SK-N-SH treated with all-trans-retinoic acid at 6 μM for 48 hours (cell line): ENCODE measurements at regions not wholly inside any gene's neighbourhood (a gene's known extent, or its start where the extent isn't known, plus 50 kb on each side); places are given as distances from the start of the nearest gene placed in this dataset.
A peak's percentile ranks its signal among the peaks of the same experiment; 100 is the strongest.

Experiments
- GLIS3 ChIP-seq: fragments of 250-450 bp; sonication (Bioruptor Pico); IDR thresholded peaks from 2 replicates; pipeline ENCODE4 v1.5.0; 2020; ENCODE audit warnings: mild to moderate bottlenecking, moderate library complexity
- TCF4 ChIP-seq: fragments of 250-450 bp; sonication (Bioruptor Pico); IDR thresholded peaks from 2 replicates; pipeline ENCODE4 v1.8.0; 2021; ENCODE audit warnings: mild to moderate bottlenecking, moderate library complexity, borderline replicate concordance
- ZC3H10 ChIP-seq: fragments of 250-450 bp; sonication (Bioruptor Pico); IDR thresholded peaks from 2 replicates; pipeline ENCODE4 v1.5.1; 2021; ENCODE audit warnings: mild to moderate bottlenecking, moderate library complexity

DNA sequence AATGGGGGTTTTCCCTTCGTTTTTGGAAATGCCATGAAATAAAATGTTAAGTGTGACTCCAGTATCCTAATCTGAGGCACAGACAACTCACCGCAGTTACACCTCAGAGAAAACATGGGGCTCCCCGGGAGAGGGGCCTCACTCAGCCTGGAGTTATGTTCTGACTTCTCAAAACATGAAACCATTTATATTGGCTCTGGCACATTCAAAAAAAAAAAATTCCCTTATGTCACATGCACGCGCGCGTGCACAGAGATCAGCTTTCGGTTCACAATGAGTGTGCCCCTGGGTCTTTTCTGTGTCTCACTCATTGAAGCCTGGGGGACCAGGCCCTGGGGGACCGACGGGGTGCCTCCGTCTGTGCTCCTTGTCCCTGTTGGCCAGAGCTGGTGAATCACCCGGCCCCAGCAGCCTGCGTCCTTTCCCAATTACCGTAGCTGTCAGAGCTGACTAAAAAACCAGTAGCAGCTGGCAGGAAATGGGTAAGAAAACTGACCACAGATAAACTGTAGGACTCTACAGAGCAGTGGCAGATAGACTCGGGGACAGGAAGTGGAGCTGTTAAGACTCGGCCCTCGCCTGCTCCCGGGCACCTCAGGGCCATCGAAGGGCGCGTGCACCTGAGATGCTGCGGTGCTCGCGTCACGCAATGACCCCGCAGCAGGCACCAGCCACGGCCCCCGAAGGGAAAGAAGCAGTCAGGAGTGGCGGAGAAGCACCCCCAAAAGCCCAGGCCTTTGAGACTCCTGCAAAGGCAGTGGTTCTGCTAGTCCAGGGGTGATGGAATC lies 138.3 kb upstream of the ID2 start:
- TF ChIP-seq GLIS3 (CRISPR knock-in tag) (no peak), TCF4 (CRISPR knock-in tag) (peak; percentile 56; the same call in 1 of the 2 replicates), ZC3H10 (CRISPR knock-in tag) (no peak)
